ENCODE measurements at regions not wholly inside any gene's neighbourhood (a gene's known extent, or its start where the extent isn't known, plus 50 kb on each side); places are given as distances from the start of the nearest gene placed in this dataset.
A peak's percentile ranks its signal among the peaks of the same experiment; 100 is the strongest.

DNA sequence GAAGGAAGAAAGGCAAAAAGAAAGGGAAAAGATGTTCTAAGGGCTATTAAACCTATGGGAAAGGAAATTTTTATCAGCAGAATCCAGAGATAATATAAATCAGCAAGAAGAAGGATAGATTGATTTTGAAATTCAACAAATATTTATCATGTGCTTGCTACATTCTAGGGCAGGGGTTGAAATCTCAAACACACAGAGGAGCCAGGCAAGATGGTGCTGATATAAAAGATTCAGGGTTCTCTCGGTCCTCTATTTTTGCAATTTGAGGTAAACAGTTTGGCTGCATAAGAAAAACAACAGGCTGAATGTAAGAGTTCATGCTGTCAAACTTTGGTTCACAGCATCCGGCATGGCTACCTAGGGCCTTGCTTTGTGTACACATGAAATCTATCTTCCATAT, 109.6 kb upstream of the BMP2 start:
- no peak for DNase-seq

DNA sequence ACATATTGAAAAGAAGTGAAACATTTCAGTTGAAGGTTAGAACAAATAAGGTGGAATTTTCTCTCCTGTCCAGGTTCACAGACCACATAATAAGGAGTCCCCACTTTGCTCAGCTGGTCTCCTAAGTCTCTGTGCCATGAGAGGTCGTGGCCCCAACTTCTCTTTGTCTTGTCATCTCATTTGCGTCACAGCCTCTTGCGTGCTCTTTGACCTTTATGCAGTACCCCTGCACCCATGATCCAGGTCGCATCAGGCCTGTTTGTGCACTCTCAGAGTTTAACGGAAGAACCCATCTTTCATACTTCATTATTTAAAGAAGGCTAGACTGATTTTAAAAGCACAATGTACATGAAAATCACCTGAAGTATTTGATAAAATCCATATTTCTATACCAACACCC, 110.4 kb upstream of the BMP2 start:
- DNase-seq, result no peak

DNA sequence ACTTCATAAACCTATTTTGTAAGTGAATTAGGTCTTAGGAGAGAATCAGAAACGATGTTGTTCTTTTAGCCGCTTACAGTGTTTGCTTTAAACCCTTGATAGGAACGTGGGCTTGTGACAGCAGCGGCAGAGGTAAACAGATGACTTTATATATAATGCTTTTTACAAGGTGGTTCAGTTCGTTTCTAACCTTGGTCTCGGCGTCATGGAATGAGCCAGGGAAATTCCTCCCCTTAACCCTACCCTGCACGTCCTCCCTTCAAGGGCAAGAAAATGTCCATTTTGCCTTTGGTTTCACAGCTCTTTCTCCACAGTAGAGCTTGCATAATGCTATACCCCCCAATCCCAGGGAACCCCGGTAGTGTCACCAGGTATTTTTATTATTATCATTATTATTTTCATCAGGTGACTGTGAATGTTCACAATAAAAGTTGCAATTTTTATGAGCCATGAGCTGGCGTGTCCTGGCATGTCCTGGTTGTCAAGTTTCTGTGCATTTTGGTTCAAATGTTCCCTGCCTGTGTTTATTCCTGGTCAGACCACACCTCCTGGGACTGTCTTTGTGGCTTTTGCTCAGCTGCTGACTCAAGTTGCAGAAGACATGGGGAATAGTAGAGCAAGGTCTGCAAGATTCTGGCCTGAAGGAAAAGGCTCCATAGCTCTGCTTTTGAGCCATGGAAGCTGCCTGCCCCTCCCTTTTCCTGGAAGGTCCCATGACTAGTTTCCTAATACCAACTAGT, 112.8 kb upstream of the BMP2 start:
- DNase-seq, result no peak

DNA sequence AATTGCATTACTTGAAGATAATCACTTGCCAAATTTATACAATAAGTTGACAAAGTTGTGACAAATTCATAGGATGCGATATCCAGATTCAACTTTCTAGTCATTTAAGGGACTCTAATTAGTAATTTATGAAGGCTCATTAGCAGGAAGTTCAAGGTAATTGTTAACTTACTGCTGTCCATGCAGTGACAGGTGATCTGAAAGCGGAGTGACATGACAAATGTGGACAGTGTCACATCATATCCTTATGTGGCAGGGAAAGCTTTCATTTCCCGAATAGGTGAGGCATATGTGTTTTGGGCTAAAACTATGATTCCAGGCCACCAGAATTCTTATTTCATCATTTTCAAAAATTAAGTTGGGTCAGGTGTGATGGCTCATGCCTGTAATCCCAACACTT, 115.9 kb upstream of the BMP2 start:
- no peak for DNase-seq

DNA sequence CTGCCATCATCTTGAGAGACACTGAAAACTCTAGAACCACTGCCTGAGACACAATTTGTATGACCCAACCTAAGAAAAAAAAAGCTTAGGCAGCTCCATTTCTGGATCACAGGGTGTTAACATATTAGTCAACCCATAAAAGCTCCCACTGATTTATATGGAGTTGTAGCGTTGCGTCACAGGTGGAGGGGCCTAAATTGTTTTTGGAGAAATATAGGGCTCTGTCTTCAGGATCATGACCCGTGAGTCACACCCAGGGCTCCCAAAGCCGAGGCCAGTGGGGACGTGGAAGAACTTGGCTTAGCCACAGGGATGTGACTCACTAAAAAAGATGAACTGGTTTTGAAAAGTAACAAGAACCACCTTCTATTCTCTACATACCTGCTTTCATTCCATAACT, 116.5 kb upstream of the BMP2 start:
- DNase-seq, result no peak

DNA sequence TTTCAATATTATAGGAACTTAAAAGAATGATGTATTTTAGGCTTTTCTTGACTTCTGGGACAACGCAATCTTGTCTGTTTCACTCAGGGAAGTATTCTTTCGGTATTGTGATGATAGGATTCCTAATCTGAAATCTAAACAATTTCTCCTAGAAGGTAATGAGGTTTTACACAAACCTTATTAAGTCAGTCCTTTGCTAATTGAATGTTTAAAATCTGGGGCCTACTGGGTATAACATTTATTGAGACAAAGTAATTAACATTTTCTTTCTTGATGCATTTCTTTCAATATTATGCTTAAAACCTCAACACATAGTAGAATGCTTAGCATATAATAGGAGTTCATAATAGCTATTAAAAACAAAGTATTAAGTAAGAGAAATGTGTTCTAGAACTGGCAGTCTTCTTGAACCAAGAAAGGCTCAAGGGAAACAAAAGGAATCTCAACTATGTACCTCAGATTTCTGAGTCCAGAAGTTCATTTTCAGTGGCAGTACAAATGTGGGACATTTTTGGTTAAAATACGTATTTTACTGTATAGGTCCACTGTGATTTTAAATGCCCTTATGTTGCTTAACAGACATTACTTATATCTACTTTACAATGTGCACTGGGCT, 121.4 kb upstream of the BMP2 start:
- no peak for DNase-seq

DNA sequence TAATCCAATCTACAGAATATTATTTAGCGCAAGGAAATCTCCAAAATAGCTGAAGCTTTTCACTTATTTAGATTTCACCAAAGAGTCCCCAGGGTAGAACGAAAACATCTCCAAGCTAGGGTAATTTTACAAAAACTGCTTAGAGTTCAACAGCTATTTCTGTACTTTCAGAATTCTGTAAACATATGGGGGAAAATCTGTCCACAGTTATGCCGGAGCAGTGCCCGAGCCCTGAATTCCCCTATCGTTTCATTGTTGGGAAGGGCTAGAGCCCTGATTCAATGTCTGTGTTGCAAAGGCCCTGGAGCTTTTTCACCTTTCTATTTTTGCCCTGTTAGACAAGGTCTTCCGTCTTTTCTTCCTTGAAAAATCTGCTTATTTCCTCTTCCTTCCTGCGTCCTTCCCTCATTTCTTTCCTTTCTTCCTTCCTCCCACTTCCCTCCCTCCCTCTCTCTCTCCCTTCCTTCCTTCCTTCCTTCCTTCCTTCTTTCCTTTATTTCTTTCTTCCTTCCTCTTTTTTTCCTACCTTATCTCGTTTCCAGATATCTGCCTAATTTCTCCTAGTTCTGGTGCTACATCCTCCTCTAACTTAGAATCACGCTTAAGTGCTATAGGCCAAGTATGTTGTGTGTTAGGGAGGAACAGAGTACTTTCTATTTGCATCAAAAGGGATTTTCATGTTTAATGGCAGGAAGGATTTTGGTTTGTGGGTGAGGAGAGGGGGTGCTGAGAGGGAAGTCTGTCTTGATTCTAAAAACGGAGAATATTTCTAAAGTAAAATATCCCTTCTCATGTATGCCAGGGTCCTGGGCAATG, 122.5 kb upstream of the BMP2 start:
- no peak for DNase-seq

DNA sequence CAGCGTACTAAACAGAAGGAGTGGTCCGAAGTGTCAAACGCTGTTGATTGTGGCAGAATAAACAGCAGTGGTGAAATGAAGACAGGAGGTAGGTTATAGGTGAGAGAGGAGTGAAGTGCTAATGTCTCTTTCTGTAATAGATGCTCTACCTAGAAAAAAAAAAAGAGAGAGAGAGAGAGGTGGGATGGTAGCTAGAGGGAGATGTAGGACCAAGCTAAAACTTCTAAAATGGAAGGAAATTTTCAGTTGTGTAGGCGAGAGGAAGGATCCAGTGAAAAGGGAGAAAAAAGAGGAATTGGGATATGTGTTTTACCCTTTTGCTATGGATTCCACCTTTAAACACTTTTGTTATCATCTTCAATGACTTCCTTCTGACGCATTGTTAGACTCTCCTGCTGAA, 126.5 kb upstream of the BMP2 start:
- DNase-seq, result no peak

DNA sequence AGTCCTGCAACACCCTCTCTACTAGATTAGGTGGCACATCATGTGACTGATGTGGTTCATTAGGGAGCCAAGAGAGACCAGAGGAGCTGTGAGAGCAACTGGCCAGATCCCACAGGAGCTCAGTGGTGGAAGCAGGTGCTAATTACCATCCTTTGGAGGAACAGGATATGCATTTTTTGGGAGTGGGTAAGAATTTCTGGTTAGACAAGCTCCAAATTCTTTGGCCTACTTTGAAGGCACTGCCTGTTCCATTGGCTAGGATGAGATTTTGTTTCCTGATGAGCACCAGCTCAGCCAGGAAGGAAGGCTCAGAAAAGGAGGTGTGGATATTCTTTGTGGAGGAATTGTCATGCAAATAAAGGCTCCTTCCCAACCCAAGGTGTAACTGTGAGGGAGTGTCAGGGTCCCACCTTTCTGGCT, 130.3 kb upstream of the BMP2 start:
- DNase-seq, result no peak

DNA sequence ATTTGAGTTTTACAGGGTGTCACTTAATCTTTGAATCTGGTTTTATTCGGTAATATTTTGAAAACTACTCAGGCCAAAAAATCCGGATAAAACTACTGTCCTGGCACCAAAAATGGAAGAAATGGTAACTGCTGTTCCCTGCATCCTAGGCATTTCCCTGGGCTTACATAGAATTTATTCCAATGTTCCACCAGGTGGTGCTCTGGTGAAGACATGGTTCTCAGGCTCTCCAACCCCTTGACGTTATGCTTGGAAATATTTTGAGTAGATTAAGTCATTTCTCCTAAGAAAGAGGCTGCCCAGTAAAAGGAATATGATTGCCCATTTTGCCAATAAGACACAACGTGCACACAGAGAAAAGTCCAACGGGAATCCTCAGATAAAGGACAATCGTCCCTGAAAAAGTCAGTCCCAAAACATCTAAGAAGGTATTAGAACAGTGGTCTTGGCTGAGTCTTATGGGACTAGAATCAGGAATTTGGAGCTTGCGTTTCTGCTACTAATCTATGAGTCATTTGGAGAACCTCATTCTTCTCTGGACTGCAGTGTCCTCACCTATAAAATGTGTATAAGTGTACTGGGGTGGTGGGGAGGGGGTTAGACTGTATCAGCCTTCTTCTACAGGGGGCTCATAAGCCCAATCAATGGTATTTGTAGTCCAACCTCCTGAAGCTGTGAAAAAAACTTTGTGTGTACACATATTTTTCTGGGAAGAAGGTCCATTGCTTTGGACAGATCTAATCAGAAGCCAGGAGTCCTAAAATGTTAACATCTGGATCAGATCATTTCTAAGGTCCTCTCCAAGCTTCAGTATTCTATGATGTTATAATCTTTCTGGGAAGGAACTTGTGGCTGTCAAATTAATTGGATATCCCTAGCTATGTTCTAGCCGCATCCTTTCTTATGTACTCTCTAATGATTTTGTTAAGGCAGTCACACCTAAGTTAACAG, 131.0 kb upstream of the BMP2 start:
- peak; percentile 34 for DNase-seq

DNA sequence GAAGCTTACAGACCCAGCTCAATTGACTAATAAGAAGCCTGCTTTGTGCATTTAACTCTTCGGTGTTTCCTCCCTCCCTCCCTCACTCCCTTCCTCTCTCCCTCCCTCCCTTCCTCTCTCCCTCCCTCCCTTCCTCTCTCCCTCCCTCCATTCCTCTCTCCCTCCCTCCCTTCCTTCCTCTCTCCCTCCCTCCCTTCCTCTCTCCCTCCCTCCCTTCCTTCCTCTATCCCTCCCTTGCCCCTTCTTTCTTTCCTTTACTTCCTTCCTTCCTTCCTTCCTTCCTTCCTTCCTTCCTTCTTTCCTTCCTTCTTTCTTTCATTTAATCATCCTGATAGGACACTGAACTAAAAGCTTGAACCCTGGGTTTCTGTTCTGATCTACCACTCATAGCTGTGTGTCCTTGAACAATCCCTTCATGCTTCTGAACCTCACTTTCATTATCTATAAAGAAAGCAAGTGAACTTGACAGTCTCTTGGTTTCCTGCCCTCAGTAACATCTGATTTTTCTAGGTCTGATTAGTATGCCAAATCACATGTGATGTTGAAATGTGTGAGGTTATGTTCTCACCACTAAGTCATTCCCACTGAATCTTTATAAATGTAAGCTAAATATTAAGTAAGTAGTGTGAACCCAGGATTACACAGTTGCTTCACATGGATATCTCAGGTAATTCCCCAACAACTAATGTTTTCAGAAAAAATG, 132.3 kb upstream of the BMP2 start:
- DNase-seq, result no peak

DNA sequence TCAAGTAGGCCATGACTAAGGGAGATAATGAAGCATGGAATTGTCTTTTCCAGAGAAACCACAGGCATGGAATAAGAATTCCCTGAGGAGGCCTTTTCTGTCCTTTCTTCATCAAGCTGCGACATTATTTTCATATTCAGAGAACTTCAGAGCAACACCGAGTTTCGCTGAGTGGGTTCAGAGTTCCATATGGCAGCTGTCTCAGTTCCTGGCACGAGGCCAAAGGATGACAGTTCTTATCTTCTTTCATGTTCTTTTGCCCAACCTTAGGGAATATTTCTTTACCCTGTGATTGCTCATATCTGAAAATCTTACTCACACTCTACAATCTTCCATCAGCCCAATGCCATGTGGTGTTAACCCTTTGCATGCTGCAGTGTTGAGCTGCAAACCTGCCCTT, 135.3 kb upstream of the BMP2 start:
- DNase-seq, result no peak

DNA sequence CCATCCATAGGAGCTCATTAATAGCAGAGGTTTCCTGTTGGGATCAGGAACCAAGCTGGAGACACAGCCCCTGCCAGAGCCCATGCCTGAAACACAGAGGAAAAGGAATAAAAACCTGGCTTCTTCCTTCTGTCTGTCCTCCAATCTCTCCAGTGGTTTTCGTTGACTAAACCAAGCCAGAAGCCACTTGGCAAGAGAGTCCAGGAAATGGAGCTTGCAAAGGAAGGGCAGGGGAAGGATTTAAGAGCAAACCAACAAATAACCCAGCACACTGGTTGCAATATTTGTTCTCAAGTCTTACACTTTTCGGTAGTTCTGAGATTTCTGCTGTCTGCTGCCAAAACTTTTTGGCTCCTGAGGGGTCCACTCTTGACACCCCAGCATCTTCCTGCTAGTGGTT, 137.0 kb upstream of the BMP2 start:
- no peak for DNase-seq

DNA sequence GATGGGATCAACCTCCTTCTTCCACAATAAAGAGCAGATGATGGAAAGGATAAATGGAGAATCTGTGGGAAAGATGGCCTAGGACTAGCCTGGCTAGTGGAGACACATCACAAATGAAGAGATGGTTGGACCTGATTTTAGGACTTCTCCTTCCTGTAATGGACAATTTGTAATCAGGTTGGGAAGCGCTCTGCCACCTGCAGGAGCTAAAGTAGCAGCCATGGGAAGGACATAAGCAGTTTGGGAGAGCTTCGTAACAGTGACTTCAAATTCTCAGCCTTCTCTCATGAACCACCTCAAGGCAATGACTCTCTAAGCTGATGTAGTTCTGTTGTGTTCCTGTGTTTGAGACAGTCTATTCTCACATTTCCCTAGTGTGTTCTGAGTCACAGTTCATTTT, 137.9 kb upstream of the BMP2 start:
- DNase-seq, result no peak

DNA sequence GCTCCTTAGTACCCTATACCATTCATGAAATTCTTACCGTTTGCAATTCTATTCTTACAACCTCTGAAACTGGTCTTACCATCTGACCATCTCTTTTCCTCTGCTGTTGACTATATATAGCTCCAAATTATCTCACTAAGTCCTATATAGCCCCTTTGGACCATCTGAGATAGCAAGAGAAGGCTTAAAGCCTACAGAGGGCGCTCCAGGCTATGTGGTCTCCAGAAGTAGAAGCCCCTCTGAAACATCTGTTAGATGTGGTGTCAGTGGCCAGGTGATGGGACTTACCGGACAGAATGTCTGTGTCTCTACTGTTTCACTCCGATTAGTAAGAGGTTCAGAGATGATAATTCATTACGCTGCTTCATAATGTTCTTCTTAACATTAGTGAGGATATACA, 140.7 kb upstream of the BMP2 start:
- no peak for DNase-seq

DNA sequence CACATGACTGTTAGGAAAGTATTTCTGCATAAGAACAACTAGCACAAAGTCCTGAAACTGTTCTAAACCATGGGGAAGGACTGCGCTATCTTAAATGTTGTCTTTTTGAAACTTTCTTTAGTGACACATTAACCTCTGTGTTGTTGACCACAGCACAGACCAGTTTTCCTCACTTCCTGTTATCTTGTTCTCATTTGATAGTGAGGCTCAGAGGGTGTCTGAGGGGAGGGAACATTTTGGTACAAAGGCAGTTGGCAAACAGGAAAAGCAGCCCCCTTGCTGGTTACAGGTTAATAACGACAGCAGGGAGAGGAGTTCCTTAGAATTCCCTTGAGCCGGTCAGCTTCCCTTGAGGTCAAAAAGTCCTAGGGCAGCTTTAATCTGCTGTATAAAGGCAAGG, 143.5 kb upstream of the BMP2 start:
- DNase-seq, result no peak

DNA sequence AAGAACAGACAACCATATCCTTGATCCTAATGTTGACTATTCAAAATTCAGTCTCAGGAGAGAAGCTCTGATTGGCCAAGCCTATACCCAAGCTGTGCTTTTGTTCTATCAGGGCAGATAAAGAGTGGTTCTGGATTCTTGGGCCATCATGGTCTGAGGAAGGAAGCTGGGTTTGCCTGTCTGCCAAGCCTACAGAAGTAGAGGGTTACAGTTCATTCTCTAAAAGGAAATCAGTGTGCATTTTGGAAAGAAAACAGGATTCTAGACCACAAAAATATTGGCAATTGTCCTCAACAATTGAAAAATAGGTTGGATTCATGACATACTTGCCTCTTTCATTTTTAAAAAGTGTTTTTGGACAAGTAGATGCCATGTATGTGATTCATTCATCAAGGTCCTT, 145.4 kb upstream of the BMP2 start:
- DNase-seq, result no peak

DNA sequence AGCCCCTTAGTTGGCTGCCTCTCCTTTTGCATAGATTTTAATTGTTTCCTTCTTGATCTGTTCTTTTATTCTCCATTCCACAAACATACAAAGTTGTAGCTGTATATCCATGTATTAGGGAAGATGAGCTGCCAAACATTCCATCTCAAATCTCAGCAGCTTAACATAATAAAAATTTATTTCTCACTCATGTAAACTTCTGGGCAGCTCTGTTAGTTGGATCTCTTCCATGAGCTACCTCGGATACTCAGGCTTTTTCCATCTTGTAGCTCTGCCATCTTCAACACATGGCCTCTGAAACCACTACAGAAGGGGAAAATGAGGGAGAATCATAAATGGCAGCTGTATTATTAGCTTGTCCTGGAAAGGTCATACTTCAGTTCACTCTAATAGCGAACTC, 149.4 kb upstream of the BMP2 start:
- no peak for DNase-seq

DNA sequence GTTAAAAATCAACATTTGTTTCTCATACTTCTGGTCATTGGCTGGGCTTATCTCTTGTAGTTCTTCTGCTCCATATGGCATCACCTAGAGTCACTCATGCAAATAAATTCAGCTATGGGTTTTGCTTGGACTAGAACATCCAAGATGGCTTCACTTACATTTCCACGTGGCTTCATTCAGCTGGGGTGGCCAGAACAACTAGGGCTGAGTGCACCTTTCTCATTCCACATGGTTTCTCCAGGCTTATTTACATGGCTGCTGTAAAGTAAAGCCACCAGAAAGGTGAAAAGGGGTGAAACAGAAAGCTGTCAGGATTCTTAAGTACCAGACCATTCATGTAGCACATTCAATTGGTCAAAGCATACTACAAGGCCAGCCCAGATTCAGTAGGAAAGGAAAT, 151.1 kb upstream of the BMP2 start:
- no peak for DNase-seq

DNA sequence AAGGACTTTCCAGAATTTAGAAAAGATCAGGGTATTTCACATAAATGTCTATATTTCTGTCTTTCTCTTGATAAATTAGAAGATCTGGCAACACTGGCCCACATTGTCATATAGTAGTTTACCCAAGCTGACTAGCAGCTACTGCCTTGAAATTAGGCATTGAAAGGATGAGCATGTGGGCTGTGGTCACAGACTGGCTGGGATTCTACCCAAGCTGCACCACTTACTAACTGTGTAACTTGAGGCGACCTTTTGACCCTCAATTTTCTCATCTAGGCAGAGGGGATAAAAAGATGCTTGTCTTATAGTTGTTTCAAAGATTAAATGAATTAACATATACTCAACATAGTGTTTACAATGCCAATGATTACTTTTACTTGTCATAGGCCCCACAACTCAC, 152.7 kb upstream of the BMP2 start:
- DNase-seq, result no peak

DNA sequence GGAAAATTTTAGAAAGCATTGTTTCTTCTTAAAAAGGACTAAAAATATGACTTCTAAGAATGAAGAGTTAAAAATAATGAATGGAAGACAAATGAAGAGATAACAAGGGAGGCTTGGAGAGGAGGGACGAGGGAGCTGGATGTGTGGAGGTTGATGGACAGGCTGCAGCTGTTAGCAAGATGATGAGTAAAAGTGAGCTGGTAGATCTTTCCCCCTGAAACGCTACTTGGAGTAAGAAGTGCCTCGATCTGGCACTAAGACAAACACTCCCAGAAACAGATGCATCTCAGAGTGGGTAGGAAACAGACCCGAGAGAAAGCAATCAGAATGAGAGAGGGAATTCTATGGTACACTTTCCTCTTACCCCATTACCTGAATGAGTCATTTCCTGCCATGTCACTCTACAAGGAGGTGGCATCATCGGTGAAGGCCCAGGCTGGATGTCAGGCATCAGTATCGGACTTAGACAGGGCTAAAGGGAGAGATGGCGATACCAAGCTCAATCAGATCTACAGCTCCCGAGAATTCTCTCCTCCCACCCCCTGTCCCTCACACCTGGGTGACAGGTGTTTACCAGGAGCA, 154.1 kb upstream of the BMP2 start:
- no peak for DNase-seq

DNA sequence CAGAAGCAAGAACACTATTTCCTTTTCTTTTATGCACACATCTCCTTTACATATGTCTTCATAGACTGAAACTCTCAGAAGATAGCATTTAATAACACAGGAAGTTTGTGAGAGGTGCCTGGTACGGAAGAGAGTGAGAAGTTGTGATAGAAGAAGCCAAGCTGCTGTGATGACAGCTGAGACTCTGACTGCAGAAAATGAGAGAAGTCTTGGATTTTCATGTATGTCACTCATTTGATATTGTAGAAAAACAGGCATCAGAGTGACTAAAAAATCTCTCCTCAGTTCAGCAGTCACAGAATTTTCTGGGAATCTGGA, 154.9 kb upstream of the BMP2 start:
- no peak for DNase-seq
